ENCODE measurements at regions not wholly inside any gene's neighbourhood (a gene's known extent, or its start where the extent isn't known, plus 50 kb on each side); places are given as distances from the start of the nearest gene placed in this dataset.

DNA sequence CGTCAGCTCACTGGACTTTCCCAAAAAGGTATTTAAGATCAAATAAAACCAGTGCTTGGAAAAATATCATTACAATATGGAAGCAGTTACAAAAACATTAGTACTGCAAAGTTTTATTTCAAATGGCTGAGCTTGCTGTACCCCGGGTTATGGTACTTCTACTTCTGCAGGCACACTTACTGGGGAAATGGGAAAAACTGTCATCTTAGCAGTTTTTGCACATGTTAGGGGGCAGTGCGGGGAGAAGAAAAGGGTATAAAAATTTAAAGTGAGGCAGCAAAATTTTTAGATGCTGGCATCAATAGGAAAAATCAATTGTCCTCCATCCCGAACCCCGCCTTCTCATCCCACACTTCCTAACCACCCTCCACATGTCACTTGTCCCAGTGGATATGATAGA is 133.4 kb downstream of the ATG4C start:
- DNase-seq, result no peak

- DNase-seq, result no peak
These were observed 133.9 kb downstream of the ATG4C start for GRCh38 chr1:62917805-62918204.

DNA sequence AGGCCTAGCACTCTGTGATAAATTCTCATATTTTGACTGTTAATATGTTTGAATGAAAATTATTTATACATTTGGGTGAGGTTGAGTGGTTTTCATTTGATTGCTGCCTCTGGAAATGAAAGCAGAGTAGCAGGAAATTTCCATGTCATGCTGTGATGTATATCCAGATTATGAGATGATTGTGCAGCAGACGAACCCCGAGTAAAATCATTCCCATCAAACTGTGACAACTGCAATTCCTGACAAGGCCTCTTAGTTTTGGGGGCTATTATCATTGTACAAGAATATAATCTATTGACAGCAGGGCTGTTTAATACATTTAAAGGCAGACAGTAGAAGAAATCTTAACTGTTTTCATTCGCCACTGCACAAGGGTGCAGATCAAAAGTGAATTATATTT is 134.8 kb downstream of the ATG4C start:
- no peak for DNase-seq

DNA sequence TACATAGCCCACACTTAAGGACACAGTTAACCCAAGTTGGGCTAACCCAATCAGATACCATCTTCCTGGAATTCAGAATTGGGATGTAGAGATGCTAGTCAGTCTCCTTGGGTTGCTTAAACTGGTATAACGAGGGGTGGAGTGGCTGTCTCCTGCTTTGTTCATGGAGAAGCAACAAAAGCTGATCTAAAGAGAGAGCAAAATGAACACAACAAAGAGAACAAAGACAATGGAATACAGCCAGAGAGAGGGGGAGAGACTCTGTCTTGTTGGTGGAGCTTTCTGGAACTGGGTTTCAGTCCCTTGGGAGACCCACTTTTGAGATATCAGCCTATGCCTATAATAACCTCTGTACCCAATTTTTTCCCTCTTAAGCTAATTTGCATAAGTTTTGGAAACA is 138.1 kb downstream of the ATG4C start:
- no peak for DNase-seq

DNA sequence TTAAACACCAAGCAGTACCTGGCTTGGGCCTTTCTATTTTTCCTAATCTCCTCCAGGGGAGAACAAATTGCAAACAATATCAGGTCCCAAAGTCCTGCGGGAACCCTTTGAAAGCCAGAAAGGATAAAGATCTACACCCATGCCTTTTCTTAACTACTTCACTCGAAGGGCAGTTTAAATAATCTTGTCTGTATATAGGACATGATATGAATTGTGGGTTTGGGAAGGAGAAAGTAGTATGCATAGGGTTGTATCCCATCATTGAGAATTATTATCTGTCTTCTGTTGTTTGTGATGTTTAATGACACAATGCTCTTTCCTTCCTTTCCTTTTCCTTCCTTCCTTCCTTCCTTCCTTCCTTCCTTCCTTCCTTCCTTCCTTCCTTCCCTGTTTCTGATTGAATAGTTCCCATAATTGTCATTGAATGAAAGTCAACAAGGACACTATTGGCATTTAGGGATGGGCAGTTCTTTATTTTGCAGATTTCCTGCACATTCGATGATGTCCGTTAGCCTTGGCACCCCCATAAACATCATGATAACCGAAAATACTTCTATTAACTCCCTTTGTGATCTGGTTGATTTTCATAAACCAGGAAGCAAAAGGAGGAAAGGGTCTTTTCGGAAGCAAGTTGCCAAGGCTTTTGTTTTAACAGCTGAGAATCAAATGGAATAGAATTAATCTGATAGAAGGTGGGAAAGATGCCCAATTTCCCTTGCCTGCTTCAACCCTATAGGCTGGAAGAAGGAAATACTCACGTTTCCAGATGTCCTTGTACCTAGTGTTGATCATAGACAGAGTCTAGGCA is 141.3 kb downstream of the ATG4C start:
- no peak for DNase-seq

DNA sequence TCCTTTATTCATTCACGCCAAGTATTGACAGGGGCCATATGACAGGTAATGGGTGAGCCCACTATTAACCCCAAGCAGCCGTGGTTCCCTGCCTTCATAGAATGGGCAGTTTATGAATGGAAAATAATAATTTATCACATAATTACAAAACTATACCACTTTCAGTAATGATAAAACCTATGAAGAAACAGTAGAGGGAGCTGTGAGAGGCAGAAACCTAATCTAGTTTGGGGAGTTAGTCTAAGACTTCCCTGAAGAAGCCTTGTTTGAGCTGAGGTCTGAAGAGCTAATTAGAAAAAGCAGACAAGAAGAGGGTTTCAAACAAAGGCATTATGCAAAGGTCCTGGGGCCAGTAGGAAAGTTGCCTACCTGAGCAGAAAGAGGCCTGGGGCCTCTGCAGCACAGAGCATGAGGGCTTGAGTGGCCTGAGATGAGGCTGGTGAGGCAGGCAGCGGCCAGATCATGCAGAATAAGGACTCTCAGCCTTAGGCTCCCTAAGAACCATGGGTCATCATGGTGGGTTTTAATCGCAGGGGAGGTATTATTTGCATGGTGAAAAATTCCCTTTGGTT is 142.8 kb downstream of the ATG4C start:
- no peak for DNase-seq

GRCh38 chr1:62928885-62929284 is 145.0 kb downstream of the ATG4C start:
- DNase-seq, result no peak

GRCh38 chr1:62937634-62938296 is 153.8 kb downstream of the ATG4C start:
- DNase-seq, result no peak

GRCh38 chr1:62941780-62942179 is 157.8 kb downstream of the ATG4C start:
- DNase-seq, result no peak

DNA sequence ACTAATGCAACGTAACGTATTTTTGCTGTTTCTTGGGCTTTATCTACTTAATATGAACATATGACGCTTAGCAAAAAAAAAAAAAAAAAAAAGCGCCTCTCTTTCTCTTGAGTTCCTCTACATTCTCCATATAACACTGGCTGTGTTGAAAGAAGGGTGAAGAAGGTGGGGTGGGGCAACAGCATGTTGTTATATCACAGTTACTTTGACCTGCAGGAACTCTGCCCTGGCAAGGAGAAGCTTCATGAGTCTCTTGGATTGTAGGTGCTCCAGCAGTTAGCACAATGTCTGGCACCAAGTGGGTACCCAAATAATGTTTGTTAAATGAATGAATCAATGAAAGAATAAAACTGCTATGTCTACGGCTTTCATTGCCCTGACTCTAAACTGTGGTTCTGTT is 162.6 kb downstream of the ATG4C start:
- no peak for DNase-seq

DNA sequence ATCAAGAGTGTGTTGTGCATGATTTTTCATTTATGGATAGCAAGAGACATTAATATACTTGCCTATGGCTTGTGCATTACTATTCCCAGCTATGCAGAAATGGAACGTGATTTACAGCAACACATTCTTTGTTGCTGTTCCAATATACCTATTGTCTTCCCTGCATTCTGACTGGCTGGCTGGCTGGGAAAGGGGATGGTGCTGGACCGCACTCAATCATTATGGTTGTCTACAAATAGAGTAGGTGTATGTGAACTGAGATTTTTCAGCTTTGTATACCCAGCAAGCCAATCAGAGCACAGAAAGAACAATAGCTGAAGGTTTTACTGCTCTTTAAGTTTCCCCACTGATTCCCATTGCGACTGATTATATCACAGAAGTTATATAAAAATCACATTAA is 167.5 kb downstream of the ATG4C start:
- no peak for DNase-seq

DNA sequence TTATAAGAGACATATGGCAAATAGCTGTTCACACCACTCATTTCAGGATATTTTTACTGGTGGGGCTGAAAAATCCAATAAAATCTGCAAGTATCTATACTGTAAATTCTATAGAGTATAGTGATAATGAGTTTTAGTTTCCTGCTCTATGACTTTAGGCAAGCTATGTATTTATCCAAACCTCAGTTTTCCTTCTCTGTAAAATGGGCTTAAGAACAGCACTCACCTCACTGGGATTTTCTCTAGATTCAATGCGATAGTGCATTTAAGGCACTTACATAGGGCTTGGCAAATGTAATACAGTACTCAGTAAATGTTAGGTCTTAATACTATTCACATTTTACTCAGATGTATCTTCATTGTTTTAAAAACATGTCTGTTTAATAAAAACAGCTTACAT is 168.7 kb downstream of the ATG4C start:
- no peak for DNase-seq

- DNase-seq, result no peak
These were observed 169.7 kb downstream of the ATG4C start for GRCh38 chr1:62953633-62954032.

GRCh38 chr1:62954758-62955157 is 170.8 kb downstream of the ATG4C start:
- DNase-seq, result no peak

DNA sequence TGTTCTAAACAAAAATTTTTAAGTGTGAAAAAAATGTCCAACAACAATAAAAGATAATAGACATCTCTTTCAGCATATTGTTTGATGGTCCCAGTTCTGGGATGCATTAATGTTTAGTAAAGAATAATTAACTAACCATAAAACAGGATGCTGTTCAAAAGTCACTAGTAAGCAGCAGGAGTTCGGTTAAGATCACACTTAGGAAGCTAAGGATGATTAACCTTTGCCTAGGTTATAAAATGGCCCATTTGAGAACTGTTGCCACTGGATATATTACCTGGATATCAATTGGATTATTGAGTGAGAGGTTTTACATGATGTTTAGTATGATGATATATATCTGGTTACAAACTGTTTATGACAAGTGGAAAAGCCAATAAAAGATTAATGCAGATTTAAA is 171.7 kb downstream of the ATG4C start:
- DNase-seq, result no peak

- DNase-seq, result peak; percentile 53
These were observed 178.3 kb downstream of the ATG4C start for GRCh38 chr1:62962014-62962812.

GRCh38 chr1:62962901-62963776 is 179.2 kb downstream of the ATG4C start:
- DNase-seq, result peak; percentile 85

- DNase-seq, result no peak
These were observed 180.2 kb downstream of the ATG4C start for GRCh38 chr1:62964141-62964540.

- DNase-seq, result no peak
These were observed 183.1 kb downstream of the ATG4C start for GRCh38 chr1:62967031-62967430.

GRCh38 chr1:62977366-62977765 is 193.4 kb downstream of the ATG4C start:
- no peak for DNase-seq

- peak; percentile 58 for DNase-seq
These were observed 194.8 kb downstream of the ATG4C start for GRCh38 chr1:62978741-62979140.

GRCh38 chr1:62981434-62981833 is 197.5 kb downstream of the ATG4C start:
- DNase-seq, result no peak
